CD4-positive, alpha-beta T cell (primary cell): ENCODE measurements at regions not wholly inside any gene's neighbourhood (a gene's known extent, or its start where the extent isn't known, plus 50 kb on each side); places are given as distances from the start of the nearest gene placed in this dataset.

Experiments used
- ATAC-seq: fragments of 200-7000 bp; cut with Tn5 transposase; one replicate; pipeline ENCODE4 v1.10.0; 2022; ENCODE audit warnings: mild to moderate bottlenecking; ENCODE audit not compliant: poor library complexity
- CTCF ChIA-PET: fragments of 350-600 bp; sonication (Branson Sonifier 250); formaldehyde crosslinking; loops from one replicate; lab custom pipeline; 2021; ENCODE audit warnings: antibody characterized with exemption, inconsistent platforms; lab: Charles Lee
- POLR2A ChIA-PET: fragments of 350-600 bp; sonication (Branson Sonifier 250); formaldehyde crosslinking; loops from one replicate; lab custom pipeline; 2021; ENCODE audit warnings: antibody characterized with exemption, inconsistent platforms; lab: Charles Lee
- DNase-seq, 14 experiments: peaks; one replicate each; pipeline ENCODE4 v3.0.0-alpha.2; 2013 to 2020; ENCODE audit warnings: mixed read lengths in 2 of 14
- H3K27ac ChIP-seq, 2 donors: one replicate each; pipeline versions ENCODE4 v1.5.1 to v1.7.0; 2013; ENCODE audit warnings: low read length in 2 of 2, low read depth in 1 of 2, mild to moderate bottlenecking in 1 of 2
- H3K27me3 ChIP-seq, 2 experiments: 1 replicate in 1 of 2; 2 replicates in 1 of 2; pipeline versions ENCODE4 v1.6.1 to v1.7.0; 2013; ENCODE audit warnings: low read length in 2 of 2, control low read depth in 1 of 2, mild to moderate bottlenecking in 1 of 2, moderate library complexity in 1 of 2; ENCODE audit not compliant: insufficient read depth in 2 of 2, control insufficient read depth in 1 of 2
- H3K36me3 ChIP-seq: one replicate; pipeline ENCODE4 v1.6.1; 2013; ENCODE audit warnings: low read length, control low read depth; ENCODE audit not compliant: insufficient read depth
- H3K4me1 ChIP-seq: one replicate; pipeline ENCODE4 v1.6.1; 2013; ENCODE audit warnings: low read length, control low read depth; ENCODE audit not compliant: insufficient read depth
- H3K4me3 ChIP-seq: one replicate; pipeline ENCODE4 v1.5.1; 2013; ENCODE audit warnings: mild to moderate bottlenecking, low read length, moderate library complexity
- H3K9me3 ChIP-seq, 2 experiments: 1 replicate in 1 of 2; 2 replicates in 1 of 2; pipeline versions ENCODE4 v1.6.1 to v1.7.0; 2013; ENCODE audit warnings: low read length in 2 of 2, mild to moderate bottlenecking in 2 of 2, control low read depth in 1 of 2, moderate library complexity in 1 of 2; ENCODE audit not compliant: control insufficient read depth in 1 of 2, insufficient read depth in 1 of 2
- H3K27ac Mint-ChIP-seq: one replicate; pipeline ENCODE4 v1.8.0; 2020; ENCODE audit warnings: mixed read lengths
- H3K27me3 Mint-ChIP-seq: one replicate; pipeline ENCODE4 v1.8.0; 2021; ENCODE audit warnings: mixed read lengths
- H3K36me3 Mint-ChIP-seq: one replicate; pipeline ENCODE4 v1.8.0; 2021; ENCODE audit warnings: low read depth, mixed read lengths
- H3K4me1 Mint-ChIP-seq: one replicate; pipeline ENCODE4 v1.8.0; 2021; ENCODE audit warnings: low read depth, mixed read lengths
- H3K4me3 Mint-ChIP-seq: one replicate; pipeline ENCODE4 v1.8.0; 2020; ENCODE audit warnings: mild to moderate bottlenecking, mixed read lengths
- H3K9me3 Mint-ChIP-seq: one replicate; pipeline ENCODE4 v1.8.0; 2020; ENCODE audit warnings: mixed read lengths
- intact Hi-C, 2 experiments: fragments of 100-400 bp; cut with DNase I in 1 of 2; cut with micrococcal nuclease in 1 of 2; formaldehyde crosslinking; loops; one replicate each; pipeline versions ENCODE4 v1.15.1 to v1.9.0; 2023 to 2025; cut with DNase I, micrococcal nuclease
- TF ChIP-seq, protein P1 (sequence below): fragments of 200-600 bp; IDR thresholded peaks from one replicate; pipeline ENCODE4 v1.8.0; 2022; ENCODE audit warnings: antibody characterized with exemption, mild to moderate bottlenecking

DNA sequence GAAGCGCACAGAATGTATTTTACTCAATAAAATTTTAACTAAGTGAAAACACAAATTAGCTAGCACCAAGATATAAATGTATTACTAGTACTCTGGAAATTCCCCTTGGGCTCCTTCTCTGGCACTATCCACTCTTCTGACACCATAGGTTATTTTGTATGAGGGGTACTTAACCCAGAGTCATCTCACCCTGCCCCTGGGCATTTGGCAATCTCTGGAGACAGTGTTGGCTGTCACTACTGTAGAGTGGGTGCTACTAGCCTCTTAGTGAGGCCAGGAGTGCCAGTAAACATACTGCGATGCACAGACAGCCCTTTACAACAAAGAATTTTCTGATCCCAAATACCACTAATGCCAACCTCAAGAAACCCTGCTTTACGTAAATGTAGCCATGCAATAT, 246.3 kb upstream of the KBTBD8 start:
- ChIA-PET POLR2A (no interaction called here), CTCF (no interaction called here)
- Histone ChIP-seq H3K4me3 (no peak overlapping the region), H3K9me3 (no peaks in the 10 kb centered on the region), H3K27ac (no peak overlapping the region), H3K4me1 (no peaks in the 10 kb centered on the region), H3K36me3 (no peaks in the 10 kb centered on the region), H3K27me3 (no peaks in the 10 kb centered on the region)
- Mint-ChIP-seq H3K36me3 (no peaks in the 10 kb centered on the region), H3K4me1 (no peaks in the 10 kb centered on the region), H3K27me3 (peaks cover 14% of the 10 kb centered on the region), H3K27ac (no peak overlapping the region), H3K4me3 (no peak overlapping the region), H3K9me3 (no peaks in the 10 kb centered on the region)
- TF ChIP-seq, protein P1, sequence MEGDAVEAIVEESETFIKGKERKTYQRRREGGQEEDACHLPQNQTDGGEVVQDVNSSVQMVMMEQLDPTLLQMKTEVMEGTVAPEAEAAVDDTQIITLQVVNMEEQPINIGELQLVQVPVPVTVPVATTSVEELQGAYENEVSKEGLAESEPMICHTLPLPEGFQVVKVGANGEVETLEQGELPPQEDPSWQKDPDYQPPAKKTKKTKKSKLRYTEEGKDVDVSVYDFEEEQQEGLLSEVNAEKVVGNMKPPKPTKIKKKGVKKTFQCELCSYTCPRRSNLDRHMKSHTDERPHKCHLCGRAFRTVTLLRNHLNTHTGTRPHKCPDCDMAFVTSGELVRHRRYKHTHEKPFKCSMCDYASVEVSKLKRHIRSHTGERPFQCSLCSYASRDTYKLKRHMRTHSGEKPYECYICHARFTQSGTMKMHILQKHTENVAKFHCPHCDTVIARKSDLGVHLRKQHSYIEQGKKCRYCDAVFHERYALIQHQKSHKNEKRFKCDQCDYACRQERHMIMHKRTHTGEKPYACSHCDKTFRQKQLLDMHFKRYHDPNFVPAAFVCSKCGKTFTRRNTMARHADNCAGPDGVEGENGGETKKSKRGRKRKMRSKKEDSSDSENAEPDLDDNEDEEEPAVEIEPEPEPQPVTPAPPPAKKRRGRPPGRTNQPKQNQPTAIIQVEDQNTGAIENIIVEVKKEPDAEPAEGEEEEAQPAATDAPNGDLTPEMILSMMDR = no peak
- DNase-seq (no peak), ATAC-seq (no peak)
- intact Hi-C loops = no loop called here

DNA sequence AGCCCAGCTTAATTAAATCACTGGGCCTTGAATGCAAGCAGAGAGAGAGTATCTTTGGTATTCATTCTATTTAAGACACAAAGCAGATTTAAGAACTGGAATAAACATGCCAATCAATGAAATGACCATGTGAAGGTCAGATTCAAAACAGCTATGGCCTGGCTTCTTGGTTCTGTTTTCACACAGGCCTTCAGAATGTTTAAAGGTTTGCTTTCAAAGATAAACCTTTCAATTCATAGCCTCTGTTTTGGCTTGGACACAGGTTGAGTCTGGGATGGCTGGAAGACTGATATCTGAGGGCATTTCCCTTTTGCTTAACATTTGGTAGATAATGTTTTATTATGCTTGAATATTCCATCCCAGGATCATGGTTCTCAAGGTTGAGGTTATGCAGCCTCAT, 244.4 kb upstream of the KBTBD8 start:
- Histone ChIP-seq H3K9me3 (no peaks in the 10 kb centered on the region), H3K36me3 (no peaks in the 10 kb centered on the region), H3K4me3 (no peak overlapping the region), H3K4me1 (no peaks in the 10 kb centered on the region), H3K27me3 (no peaks in the 10 kb centered on the region), H3K27ac (no peak overlapping the region)
- ChIA-PET CTCF (no interaction called here), POLR2A (no interaction called here)
- Mint-ChIP-seq H3K36me3 (no peaks in the 10 kb centered on the region), H3K27ac (no peak overlapping the region), H3K4me1 (no peaks in the 10 kb centered on the region), H3K9me3 (no peaks in the 10 kb centered on the region), H3K4me3 (no peak overlapping the region), H3K27me3 (peaks cover 10% of the 10 kb centered on the region)
- ATAC-seq (no peak), DNase-seq (no peak)
- TF ChIP-seq, protein P1 = no peak
- intact Hi-C loops = no loop called here

DNA sequence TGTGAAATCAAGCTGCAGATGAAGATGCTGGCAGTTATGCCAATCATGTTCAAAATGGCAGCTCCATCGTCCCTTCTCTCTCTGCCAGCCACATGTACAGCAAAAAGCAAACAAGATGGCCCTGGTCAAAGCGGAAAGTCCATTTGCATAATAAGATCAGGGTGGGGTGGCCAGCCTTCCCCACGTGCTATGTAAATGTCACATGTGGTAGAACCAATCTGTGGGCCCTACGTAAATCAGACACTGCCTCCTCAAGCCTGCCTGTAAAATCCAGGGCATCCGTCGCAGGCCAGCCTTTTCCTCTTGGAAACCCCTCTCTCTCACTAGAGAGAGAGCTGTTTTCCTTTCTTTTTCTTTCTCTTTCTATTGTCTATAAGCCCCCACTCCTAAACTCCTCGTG, 243.5 kb upstream of the KBTBD8 start:
- no peaks in the 10 kb centered on the region for H3K36me3 ChIP-seq
- intact Hi-C loops = no loop called here
- ChIA-PET POLR2A (no interaction called here), CTCF (interaction anchor here (0.7 kb wide), 1 partner anchor 10 kb away, joined by 3 read pairs; no protein-coding TSS in a partner anchor)
- ATAC-seq = no peak
- no peak for DNase-seq
- Mint-ChIP-seq H3K4me1 (no peaks in the 10 kb centered on the region), H3K27ac (no peak overlapping the region), H3K27me3 (peaks cover 4% of the 10 kb centered on the region), H3K4me3 (no peak overlapping the region), H3K9me3 (no peaks in the 10 kb centered on the region), H3K36me3 (no peaks in the 10 kb centered on the region)
- no peaks in the 10 kb centered on the region for H3K9me3 ChIP-seq
- TF ChIP-seq, protein P1 = no peak
- no peak overlapping the region for H3K4me3 ChIP-seq
- no peak overlapping the region for H3K27ac ChIP-seq
- H3K4me1 ChIP-seq = no peaks in the 10 kb centered on the region
- H3K27me3 ChIP-seq = no peaks in the 10 kb centered on the region
